ENCODE measurements at regions not wholly inside any gene's neighbourhood (a gene's known extent, or its start where the extent isn't known, plus 50 kb on each side); places are given as distances from the start of the nearest gene placed in this dataset.

GRCh38 chr2:63765117-63765516 is 76.6 kb upstream of the UGP2 start:
- TF ChIP-seq, protein P1, sequence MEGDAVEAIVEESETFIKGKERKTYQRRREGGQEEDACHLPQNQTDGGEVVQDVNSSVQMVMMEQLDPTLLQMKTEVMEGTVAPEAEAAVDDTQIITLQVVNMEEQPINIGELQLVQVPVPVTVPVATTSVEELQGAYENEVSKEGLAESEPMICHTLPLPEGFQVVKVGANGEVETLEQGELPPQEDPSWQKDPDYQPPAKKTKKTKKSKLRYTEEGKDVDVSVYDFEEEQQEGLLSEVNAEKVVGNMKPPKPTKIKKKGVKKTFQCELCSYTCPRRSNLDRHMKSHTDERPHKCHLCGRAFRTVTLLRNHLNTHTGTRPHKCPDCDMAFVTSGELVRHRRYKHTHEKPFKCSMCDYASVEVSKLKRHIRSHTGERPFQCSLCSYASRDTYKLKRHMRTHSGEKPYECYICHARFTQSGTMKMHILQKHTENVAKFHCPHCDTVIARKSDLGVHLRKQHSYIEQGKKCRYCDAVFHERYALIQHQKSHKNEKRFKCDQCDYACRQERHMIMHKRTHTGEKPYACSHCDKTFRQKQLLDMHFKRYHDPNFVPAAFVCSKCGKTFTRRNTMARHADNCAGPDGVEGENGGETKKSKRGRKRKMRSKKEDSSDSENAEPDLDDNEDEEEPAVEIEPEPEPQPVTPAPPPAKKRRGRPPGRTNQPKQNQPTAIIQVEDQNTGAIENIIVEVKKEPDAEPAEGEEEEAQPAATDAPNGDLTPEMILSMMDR (IDR thresholded peaks at IDR 0.05; ENCODE audit: poor library complexity, severe bottlenecking): no peak
- TF ChIP-seq EZH2 (IDR thresholded peaks at IDR 0.05; ENCODE audit: borderline replicate concordance, insufficient read depth, low read length, poor library complexity, severe bottlenecking) (no peak), EP300 (conservative IDR thresholded peaks at IDR 0.05; ENCODE audit: poor library complexity, severe bottlenecking) (no peak), POLR2AphosphoS5 (IDR thresholded peaks at IDR 0.05) (no peak), REST (IDR thresholded peaks at IDR 0.05; ENCODE audit: borderline replicate concordance) (no peak), MXI1 (conservative IDR thresholded peaks at IDR 0.05; ENCODE audit: poor library complexity, severe bottlenecking) (no peak)

Data from neural cell (in vitro differentiated cells).